Transverse colon (tissue), 4 donors: ENCODE measurements at regions not wholly inside any gene's neighbourhood (a gene's known extent, or its start where the extent isn't known, plus 50 kb on each side); places are given as distances from the start of the nearest gene placed in this dataset.

Source experiments
- DNase-seq: peaks from one replicate; pipeline ENCODE4 v3.0.0-alpha.2; 2019
- H3K27ac ChIP-seq, 4 donors: fragments of 200-600 bp; sonication (generic); 2 replicates each; pipeline ENCODE4 v1.5.1; 2016 to 2018; ENCODE audit warnings: inconsistent platforms in 4 of 4
- H3K27me3 ChIP-seq: fragments of 200-600 bp; sonication (generic); 2 replicates; pipeline ENCODE4 v1.5.1; 2017; ENCODE audit warnings: inconsistent platforms
- H3K36me3 ChIP-seq, 4 donors: fragments of 200-600 bp; sonication (generic); 2 replicates each; pipeline ENCODE4 v1.5.1; 2017 to 2019; ENCODE audit warnings: inconsistent platforms in 4 of 4
- H3K4me1 ChIP-seq, 4 donors: fragments of 200-600 bp; sonication (generic); 2 replicates each; pipeline ENCODE4 v1.5.1; 2017 to 2020; ENCODE audit warnings: inconsistent platforms in 4 of 4
- H3K4me3 ChIP-seq, 4 donors: fragments of 200-600 bp; sonication (generic); 1 replicate in 1 of 4; 2 replicates in 3 of 4; pipeline versions ENCODE4 v1.5.1 to v1.6.1; 2017 to 2019; ENCODE audit warnings: inconsistent platforms in 4 of 4
- H3K9me3 ChIP-seq, 2 donors: fragments of 200-600 bp; sonication (generic); 2 replicates each; pipeline ENCODE4 v1.5.1; 2017 to 2019; ENCODE audit warnings: inconsistent platforms in 2 of 2
- EP300 ChIP-seq: sonication (generic); formaldehyde crosslinking; IDR thresholded peaks from one replicate; pipeline ENCODE4 v1.6.1; 2017; ENCODE audit warnings: antibody characterized with exemption, low read depth
- POLR2A ChIP-seq: fragments of 450-650 bp; IDR thresholded peaks from one replicate; pipeline ENCODE4 v1.6.1; 2016; ENCODE audit warnings: antibody characterized with exemption, mild to moderate bottlenecking, moderate library complexity
- POLR2AphosphoS5 ChIP-seq, 3 donors: sonication (generic); formaldehyde crosslinking; IDR thresholded peaks; one replicate each; pipeline ENCODE4 v1.6.1; 2016; ENCODE audit warnings: antibody characterized with exemption in 3 of 3
- WGBS, 2 donors: methylation state at CpG; one replicate each; pipeline ENCODE4 v1.1.5; 2018; ENCODE audit warnings: low coverage in 1 of 2; 5-methylcytosine and 5-hydroxymethylcytosine counted together
- in situ Hi-C, 4 donors: fragments of 200-750 bp; cut with MboI; loops; one replicate each; pipeline versions ENCODE4 v1.15.0 to v1.15.1; 2017; ENCODE audit warnings: low sequenced_read_pairs in 3 of 4, low pct_ligation_motif_present in 1 of 4, low pct_unique_long_range_greater_than_20kb in 1 of 4
- intact Hi-C: fragments of 100-400 bp; cut with DNase I; formaldehyde crosslinking; loops from one replicate; pipeline ENCODE4 v1.15.1; 2023; ENCODE audit warnings: low total_unique reads
- TF ChIP-seq, protein P1 (sequence below), 5 experiments: fragments of 200-600 bp in 3 of 5; fragments of 450-650 bp in 2 of 5; sonication (generic) in 3 of 5; IDR thresholded peaks; 1 replicate in 2 of 5; 2 replicates in 3 of 5; pipeline ENCODE4 v1.5.1; 2016 to 2017; ENCODE audit warnings: antibody characterized with exemption in 5 of 5, inconsistent platforms in 3 of 5, mild to moderate bottlenecking in 2 of 5, moderate library complexity in 1 of 5

DNA sequence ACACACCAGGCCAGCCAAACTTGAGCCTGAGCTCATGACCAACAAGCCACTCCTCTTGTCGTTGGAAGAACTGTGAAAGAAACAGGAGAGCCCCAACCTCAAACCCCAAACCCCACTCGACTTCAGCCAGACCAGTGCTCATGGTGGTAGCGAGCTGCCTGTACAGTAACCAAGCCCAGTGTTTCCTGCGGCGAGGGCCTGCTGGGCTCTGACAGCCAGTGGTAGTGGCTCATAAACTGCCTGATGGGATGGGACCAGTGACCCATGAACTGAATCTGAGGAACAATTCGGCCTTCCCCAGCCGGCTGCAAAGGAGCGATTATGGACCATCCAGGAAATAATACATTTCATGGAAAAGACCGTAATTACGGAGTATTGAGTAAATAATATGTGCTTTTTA lies 191.9 kb downstream of the RPS24 start:
- no peaks in the 10 kb centered on the region for H3K27me3 ChIP-seq
- 96 to 98% methylated on average over 5 to 10 of the region's 10 CpGs for WGBS, 2 donors
- no peak overlapping the region for H3K27ac ChIP-seq
- no peaks in the 10 kb centered on the region for H3K4me1 ChIP-seq
- H3K36me3 ChIP-seq, result no peaks in the 10 kb centered on the region
- H3K9me3 ChIP-seq, result no peaks in the 10 kb centered on the region
- intact Hi-C loops (no loop called here), in situ Hi-C loops (no loop called here)
- DNase-seq, result no peak
- no peak overlapping the region for H3K4me3 ChIP-seq
- TF ChIP-seq, protein P1, sequence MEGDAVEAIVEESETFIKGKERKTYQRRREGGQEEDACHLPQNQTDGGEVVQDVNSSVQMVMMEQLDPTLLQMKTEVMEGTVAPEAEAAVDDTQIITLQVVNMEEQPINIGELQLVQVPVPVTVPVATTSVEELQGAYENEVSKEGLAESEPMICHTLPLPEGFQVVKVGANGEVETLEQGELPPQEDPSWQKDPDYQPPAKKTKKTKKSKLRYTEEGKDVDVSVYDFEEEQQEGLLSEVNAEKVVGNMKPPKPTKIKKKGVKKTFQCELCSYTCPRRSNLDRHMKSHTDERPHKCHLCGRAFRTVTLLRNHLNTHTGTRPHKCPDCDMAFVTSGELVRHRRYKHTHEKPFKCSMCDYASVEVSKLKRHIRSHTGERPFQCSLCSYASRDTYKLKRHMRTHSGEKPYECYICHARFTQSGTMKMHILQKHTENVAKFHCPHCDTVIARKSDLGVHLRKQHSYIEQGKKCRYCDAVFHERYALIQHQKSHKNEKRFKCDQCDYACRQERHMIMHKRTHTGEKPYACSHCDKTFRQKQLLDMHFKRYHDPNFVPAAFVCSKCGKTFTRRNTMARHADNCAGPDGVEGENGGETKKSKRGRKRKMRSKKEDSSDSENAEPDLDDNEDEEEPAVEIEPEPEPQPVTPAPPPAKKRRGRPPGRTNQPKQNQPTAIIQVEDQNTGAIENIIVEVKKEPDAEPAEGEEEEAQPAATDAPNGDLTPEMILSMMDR (IDR thresholded peaks at IDR 0.05), result no peak
- no peak for TF ChIP-seq POLR2AphosphoS5 (IDR thresholded peaks at IDR 0.05)
- no peak for TF ChIP-seq POLR2A
- no peak for TF ChIP-seq EP300

DNA sequence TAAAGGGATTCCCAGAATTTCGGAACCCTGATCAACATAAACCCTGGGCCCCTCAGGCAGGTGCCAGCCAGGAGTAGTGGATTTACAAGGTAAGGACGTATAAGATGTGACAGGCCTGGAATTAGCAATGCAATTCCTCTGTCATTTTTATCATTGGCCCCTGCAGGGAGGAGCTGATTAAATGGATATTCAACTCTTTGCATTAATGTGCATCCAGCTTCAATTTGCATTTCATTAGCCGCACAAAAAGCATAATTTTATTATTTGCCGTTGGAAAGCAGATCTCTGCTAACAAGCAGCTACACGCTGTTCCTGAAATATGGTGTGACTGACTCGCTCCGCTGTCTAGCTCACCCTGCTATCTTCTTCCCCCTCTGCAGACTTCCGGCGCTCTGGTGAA lies 195.8 kb downstream of the RPS24 start:
- in situ Hi-C loops, result no loop called here

DNA sequence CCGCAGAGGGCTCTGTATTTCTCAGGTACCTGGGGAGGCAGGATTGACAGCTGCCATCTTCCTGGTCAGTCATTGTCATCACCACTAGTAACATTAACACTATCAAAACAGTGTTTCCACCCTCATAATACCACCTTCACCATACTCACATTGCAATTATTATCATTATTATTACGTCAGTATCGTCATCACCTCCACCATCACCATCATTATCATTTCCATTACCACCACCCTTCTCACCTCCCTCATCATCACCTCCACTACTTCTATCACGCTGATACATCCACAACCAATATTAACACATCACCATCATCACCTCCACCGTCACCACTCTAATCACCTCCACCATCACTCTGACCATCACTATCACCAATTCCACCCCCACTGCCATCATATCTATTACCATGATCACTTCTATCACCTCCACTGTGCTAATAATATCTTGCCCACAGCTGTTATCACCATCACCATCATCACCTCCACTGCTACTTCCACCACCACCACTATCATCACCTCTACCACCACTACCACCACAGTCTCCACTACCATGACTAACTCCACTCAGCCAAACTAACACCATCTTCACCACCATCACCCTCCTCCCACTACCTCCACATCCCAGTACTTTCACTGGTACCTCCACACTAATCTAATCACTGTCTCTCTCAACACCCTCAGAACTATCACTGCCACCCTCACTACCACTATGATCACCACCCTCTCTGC lies 196.4 kb downstream of the RPS24 start:
- TF ChIP-seq POLR2A (no peak), EP300 (no peak), POLR2AphosphoS5 (IDR thresholded peaks at IDR 0.05) (no peak)
- TF ChIP-seq, protein P1 (IDR thresholded peaks at IDR 0.05), result no peak
- intact Hi-C loops (no loop called here), in situ Hi-C loops (no loop called here)
- no peaks in the 10 kb centered on the region for H3K36me3 ChIP-seq
- no peak for DNase-seq
- H3K27me3 ChIP-seq, result no peaks in the 10 kb centered on the region
- no peak overlapping the region for H3K27ac ChIP-seq
- WGBS, 2 donors, result 74 to 89% methylated on average over 4 to 5 of the region's 5 CpGs
- H3K4me1 ChIP-seq, result peaks cover 0 to 4% (median 0%) of the 10 kb centered on the region in 4 donors
- no peaks in the 10 kb centered on the region for H3K9me3 ChIP-seq
- H3K4me3 ChIP-seq, result no peak overlapping the region

More for the DNA sequence above, 195.8 kb downstream of the RPS24 start:
- H3K9me3 ChIP-seq, result no peaks in the 10 kb centered on the region
- TF ChIP-seq EP300 (no peak), POLR2A (no peak)
- TF ChIP-seq, protein P1 (IDR thresholded peaks at IDR 0.05), result no peak
- intact Hi-C loops, result no loop called here
- H3K4me1 ChIP-seq, result peaks cover 0 to 4% (median 0%) of the 10 kb centered on the region in 4 donors
- 89% methylated on average over 9 of the region's 9 CpGs; no CpG with 5 or more reads in 1 of the 2 donors for WGBS, 2 donors
- no peak overlapping the region for H3K27ac ChIP-seq
- no peaks in the 10 kb centered on the region for H3K27me3 ChIP-seq
- no peak overlapping the region for H3K4me3 ChIP-seq
- H3K36me3 ChIP-seq, result no peaks in the 10 kb centered on the region
- DNase-seq, result no peak

DNA sequence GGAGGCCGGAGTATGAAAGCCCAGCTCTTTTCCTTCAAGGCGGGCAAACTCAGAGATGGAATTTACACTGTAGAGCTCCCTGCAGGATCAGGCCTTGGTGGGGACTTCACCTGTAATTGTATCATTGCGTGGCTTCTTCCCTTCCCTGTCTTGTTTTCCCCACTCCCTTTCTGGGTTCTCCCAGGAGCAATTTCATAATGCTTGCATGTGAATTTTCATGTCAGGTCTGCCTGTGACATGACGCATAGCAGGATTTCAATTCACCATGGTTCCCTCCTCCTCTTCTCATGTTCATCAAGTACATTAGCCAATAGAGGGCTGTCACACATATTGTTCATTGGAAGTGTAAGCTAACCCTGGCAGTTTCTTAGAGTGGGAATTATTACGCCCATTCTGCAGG lies 197.7 kb downstream of the RPS24 start:
- in situ Hi-C loops (no loop called here), intact Hi-C loops (no loop called here)
- H3K27me3 ChIP-seq, result no peaks in the 10 kb centered on the region
- no peaks in the 10 kb centered on the region for H3K9me3 ChIP-seq
- H3K36me3 ChIP-seq, result no peaks in the 10 kb centered on the region
- no peak for DNase-seq
- 85 to 89% methylated on average over 3 to 5 of the region's 5 CpGs for WGBS, 2 donors
- no peak for TF ChIP-seq EP300
- TF ChIP-seq, protein P1 (IDR thresholded peaks at IDR 0.05), result no peak
- no peak for TF ChIP-seq POLR2AphosphoS5 (IDR thresholded peaks at IDR 0.05)
- no peak for TF ChIP-seq POLR2A
- no peak overlapping the region for H3K4me3 ChIP-seq
- peaks cover 0 to 4% (median 0%) of the 10 kb centered on the region in 4 donors for H3K4me1 ChIP-seq
- no peak overlapping the region for H3K27ac ChIP-seq
